T-helper 9 cell (primary cell): ENCODE measurements at regions not wholly inside any gene's neighbourhood (a gene's known extent, or its start where the extent isn't known, plus 50 kb on each side); places are given as distances from the start of the nearest gene placed in this dataset.

ENCODE experiments used
- DNase-seq: peaks from one replicate; pipeline ENCODE4 v3.0.0-alpha.2; 2020

DNA sequence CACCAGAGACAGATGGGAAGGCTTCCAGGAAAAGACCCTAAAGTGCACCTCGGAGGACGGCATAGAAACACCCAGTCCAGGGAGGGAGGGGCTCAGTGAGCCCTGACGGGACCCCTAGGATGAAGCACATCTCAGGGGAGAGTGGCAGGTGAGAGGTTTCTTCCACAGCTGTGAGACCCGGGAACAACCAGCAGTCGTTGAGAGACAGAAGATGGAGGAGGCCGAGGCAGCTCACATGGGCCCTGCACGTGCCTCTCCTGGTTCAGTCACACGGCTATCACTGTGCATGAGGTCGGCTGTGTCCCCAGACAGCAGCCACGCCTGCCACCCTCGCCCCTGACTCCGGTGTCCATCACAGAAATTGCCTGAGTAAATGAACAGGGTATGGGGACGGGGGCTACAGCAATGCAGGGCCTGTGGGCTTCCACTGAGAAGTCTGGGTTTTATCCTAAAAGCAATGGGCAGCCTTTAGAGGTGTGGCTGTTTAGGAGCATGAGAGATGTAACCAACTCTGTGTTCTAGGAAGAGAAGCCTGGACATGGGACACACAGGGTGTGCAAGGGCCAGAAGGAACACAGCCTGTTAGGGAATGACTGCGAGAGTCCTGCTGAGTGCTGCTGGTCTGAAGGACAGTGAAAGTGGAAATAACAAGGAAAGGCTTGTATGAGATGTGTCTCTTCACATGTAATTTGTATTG, 102.0 kb downstream of the TMEM18 start:
- no peak for DNase-seq

DNA sequence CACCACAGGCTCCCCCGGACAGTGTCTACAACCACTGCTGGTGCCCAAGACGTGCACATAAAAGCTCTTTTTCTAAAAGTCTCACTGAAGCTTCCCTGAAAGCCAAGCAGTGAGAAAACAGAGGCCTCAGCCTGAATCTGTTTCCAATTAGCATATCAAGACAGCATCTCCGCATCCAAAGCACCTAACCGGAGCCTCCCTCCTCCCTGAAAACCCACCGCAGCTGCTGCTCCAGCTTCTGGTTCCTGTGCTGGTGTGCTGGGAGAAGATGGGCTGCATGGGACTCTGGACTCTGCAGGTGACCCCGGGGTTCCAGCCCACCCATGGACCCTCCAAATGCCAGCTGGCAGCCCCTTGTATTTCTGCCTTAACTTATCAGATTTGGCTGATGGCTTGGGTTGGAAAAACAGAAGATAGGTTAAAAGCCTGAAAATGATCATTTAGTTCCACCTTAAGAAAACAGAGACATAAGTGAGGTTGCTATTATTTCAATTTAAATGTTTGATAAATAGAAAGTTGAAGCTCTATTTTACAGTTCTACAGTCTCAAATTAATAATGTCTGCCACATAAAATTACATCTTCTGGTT, 103.3 kb downstream of the TMEM18 start:
- DNase-seq, result no peak

DNA sequence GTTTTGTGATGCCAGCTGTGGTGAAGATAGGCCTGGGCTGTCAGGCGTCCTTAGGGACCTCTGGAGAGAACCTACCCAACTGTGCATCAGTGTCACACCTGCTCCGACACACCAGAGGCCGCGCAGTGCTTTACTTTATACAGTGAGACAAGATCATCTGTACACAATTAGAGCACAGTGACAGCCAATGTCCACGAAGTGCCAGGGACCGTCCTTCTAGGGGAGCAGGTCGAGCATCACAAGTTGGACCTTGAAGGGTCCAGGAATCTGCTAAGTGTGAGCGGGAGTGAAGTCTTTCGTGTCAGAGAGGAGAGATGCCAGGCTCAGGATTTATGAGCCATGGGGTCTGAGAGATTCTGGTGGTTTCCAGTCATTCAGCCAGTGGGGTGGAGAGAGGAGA, 104.2 kb downstream of the TMEM18 start:
- DNase-seq, result no peak

- no peak for DNase-seq
Measured at GRCh38 chr2:569681-570080, 107.5 kb downstream of the TMEM18 start.

DNA sequence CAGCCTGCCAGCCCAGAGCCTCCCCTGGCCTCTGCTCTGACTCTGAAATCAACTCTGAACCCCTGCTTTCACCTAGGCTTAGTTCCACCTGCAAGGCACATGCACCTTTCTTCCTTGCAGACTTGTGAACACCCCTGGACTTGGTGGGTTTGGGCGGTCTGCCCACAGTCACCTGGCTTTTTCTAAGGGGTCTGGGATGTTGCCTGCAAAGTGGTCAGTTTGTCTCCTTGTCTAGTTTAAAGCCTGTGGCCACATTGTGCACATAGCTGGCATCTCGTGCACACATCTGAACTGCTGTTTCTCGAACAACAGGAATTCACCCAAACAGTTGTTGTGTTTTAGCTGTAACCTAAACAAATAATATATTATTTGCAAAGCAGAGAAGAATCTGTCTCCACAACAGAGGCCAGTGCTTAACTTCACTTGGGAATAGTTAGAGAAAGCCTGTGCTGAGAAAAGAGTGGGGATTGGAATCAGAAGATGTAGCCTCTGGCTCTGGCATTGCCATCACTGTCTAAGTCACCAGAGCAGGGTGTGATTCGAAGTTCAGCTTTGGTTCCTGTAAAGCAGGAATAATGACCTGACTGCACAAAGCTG, 108.5 kb downstream of the TMEM18 start:
- no peak for DNase-seq

- no peak for DNase-seq
Measured at GRCh38 chr2:567865-568638, 109.2 kb downstream of the TMEM18 start.

DNA sequence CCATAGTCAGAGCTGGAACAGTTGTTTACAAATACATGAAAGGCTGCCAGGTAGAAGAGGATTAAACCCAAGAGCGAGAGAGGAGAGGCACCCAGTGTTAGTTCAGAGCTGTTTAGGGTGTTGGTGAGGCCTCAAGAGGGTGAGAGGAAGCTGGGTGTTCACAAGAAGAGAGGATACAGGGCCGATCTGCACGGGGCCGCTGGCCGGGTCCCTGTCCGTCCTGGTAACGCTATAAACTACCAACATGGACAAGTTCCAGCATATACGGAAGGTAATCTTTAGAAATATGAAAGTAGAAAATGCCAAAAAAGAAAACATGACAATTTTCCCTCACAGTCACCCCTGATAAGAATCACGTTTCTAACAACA, 109.7 kb downstream of the TMEM18 start:
- no peak for DNase-seq

DNA sequence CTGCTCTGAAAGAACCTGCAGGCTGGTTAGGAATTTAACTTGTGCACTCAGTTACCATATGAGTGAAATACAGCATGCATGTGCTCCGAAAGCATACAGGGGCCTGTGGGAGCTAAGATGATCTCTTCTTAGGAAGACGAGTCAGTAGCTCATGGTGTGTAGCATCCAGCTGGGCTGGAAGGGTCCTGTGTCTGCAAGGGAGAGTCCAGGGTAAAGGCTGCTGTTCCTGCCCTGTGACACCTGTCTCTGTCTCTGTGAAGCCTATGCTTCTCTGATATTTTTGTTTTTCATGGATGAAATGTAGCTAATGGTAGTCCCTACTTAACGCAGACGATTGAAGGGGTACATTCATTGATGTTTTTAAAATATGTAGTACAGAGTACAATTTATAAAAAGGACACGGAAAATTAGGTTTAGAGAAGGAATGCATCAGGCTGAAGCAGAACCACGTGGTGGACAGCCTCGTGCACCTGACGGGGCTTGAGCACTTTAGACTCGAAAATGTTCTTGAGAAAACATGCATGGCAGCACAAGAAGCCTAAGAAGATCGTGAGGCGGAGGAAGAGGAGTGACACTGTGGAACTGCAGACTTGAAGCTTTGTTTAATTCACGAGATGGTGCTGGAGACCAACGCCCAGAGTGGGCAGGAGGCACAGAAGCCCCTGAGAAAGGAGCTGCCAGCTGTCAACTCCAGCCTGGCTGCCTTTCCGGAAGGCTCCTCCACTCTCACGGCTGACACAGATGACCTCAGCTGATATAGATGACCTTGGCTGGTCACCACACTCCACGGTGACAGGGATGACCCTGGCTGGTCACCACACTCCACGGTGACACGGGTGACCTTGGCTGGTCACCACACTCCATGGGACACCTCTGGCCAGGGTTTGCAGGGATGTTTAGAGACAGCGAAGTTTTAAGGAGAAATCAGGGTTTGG, 110.6 kb downstream of the TMEM18 start:
- no peak for DNase-seq

DNA sequence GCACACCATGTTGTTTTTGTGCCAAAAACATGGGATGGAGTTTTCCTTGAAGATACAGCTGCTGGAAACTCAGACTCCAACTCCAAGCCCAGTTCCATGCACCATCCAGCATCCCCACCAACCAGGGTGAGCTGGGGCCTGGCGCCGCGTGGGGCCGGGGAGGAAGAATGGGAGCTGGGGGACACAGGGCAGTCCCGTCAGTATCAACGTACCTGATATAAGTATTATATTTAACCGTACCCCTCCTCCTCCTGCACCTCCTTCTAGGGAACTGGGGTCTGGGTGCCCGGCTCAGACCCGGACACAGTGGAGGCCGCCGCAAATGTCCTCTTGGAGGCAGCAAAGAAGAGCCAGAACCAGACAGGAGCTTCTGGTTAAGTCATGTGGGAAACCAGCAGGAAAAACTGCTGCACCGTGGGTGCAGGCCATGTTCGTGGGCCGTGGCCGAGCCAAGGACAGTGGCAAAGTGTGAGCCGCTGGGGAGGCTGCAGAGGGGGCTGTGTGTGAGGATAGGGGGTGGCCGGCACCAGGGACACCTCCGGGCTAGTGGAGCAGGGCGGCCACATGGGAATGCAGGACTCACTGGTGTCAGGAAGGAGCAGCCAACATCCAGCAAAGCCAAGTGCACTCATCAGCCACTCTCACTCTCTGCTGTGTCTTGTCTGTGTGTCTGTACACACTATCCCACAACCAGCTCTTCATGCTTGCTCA, 112.6 kb downstream of the TMEM18 start:
- no peak for DNase-seq

DNA sequence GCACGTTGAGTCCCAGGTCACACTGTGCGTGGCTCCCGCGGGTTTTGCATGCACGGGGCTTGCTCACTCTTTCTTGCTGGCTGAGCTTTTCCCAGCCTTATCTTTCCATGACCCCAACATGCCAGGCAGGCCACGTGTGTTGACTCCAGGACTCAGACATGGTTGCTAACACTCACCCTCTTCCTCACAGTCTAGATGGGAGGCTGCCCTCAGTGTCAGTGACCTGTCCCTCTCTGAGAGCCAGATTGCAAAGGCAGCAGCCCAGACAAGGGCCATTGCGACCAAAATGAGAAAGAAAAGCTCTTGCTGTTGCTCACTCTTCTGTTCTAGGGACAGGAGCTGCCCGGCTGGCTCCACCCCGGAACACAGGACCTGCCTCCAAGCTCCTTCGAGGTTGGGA, 113.7 kb downstream of the TMEM18 start:
- DNase-seq, result no peak

DNA sequence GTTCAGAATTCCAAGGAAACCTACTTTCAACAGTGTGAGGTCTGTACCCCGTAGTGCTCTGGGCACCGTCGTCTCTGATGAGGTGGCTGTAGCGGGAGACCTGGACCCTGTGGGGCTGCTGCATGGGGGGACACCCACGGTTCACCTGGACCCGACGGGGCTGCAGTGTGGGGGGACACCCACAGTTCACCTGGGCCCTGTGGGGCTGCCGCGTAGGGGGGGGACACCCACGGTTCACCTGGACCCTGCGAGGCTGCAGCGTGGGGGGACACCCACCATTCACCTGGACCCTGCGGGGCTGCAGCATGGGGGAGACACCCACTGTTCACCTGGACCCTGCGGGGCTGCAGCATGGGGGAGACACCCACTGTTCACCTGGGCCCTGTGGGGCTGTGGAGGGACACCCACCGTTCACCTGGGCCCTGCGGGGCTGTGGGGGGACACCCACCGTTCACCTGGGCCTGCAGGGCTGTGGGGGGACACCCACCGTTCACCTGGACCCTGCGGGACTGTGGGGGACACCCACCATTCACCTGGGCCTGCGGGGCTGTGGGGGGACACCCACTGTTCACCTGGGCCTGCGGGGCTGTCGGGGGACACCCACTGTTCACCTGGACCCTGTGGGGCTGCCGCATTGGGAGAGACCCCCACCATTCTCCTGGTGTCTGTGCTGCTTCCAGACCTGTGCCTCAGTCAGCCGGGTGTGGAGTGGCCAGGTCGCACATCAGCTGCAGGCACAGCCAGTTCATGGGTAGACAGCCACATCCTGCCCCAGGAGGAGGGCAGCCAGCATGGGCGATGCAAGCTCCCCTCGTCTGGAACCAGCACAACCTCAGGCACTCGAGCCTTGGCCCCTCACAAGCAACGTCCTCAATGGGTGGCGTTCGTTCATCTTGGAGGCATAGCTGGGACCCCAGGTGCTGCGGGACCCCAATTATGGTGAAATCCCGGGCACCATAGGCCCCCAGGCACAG, 114.5 kb downstream of the TMEM18 start:
- DNase-seq, result no peak

DNA sequence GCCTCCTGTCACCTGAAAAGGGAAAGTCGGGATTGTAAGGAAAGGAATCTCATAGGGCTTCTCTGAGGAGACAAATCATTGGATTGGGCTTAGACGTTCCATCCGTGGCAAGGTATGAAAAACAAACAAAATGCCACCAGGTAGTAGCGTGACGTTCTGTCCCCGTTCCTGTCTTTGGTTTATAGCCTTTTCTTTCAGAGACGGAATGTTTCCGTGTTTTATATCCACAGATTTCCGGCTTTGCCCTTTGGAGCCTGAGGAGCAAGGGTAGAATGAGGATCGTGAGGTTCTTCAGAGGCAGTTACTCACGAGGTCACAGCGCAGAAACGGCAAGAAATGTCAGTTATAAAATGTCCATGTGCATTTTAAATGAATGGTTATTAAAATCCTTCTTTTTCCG, 118.3 kb downstream of the TMEM18 start:
- no peak for DNase-seq

GRCh38 chr2:558302-558642, 118.9 kb downstream of the TMEM18 start:
- no peak for DNase-seq

DNA sequence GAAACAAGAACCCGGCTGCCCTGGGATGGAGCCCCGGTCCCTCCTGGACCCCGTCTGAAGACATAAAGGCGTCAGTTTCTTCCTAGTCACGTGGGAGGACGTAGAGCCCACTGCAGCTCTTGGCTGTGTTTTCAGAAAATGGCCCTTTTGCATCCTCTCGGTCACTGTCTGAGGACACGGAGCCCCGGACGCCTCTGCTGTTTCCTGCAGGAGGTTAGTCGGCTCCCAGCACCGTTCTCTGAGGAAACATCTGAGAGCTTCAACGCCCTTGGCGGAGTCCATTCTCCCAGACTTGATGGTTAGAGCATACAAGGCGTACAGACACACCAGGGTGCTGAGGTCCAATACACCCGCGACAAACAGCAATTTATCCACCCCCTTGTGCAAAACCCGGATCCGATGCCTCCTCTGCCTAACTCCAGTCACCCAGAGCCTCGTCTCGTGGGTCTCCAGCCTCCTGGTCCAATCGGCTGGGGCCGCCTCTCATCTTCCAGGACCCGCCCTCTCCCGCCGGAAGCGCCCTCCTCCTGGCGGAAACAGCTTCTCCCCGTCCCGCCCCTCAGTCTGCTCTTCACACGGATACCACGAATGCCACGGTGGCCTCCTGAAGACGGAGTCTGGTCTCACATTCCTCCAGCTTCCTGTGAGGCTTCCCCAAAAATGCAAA, 119.4 kb downstream of the TMEM18 start:
- DNase-seq, result no peak

DNA sequence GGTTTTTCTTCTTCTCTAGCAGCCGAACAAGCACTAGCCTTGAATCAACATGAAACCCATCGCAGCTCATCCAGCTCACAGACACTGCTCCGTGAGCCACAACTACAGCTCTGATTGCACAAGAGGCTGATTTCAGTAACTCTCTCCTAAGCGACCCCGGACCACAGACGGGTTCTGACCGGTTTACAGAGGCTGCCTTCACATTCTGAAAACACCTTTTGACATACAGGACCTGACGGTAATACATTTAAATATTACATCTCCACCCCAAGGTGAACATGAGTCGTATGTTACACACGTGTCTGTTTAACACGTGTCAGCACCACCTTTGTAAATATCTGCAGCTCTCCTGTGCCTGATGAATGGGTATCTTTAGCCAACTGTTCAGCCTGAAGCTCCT, 120.7 kb downstream of the TMEM18 start:
- DNase-seq, result no peak

DNA sequence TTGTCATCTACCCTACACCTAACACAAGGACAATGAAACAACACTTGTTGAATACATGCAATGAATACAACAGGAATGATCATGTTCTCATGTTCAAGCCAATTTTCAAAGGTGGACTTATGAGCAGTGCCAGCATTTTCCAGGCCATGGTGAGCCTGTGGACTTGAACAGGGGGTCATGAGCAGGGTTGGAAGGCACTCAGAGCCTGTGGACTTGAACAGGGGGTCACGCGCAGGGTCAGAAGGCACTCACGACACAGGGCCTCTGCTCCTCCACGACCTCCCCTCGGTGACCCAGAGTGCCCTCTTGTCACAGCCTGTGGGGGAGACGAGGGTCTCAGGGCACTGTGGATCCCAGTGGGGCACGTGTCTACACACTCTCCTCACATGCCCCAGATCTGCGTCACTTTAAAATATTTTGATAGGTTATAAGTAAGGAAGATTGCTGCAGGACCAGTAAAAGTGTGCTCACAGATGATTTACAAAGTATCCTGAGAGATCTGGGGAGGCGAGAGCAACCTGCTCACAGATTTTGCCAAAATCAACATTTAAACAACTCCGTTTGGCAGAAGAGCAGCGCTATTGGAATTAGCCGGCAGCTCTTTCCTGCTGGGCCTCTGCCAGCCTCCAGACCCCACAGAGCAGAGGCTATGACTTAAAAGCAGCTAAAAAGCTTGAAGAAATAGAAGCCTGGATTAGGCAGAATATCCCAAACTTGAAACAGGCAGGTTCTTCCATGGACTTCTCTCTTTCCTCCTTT, 121.9 kb downstream of the TMEM18 start:
- DNase-seq, result no peak

DNA sequence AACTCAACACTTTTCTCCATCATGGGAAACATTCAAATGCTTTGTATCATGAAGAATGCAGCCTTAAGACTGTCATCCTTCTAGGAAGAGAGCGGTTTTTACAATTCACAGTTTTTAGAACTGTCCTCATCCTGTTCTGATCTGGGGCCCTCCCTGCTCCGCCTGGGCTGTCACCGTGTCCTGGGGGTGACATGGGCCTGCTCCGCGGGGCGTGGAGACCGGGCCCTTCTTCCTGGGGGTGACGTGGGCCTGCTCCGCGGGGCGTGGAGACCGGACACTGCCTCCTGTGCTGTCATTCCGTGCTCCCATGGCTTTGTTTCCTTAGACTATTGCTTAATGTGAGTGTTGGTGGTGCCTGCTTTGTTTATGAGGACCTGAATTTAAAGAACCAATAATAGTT, 122.8 kb downstream of the TMEM18 start:
- DNase-seq, result no peak

- DNase-seq, result no peak
Measured at GRCh38 chr2:552906-553305, 124.3 kb downstream of the TMEM18 start.

GRCh38 chr2:551621-552020, 125.6 kb downstream of the TMEM18 start:
- DNase-seq, result no peak
